ENCODE measurements at regions not wholly inside any gene's neighbourhood (a gene's known extent, or its start where the extent isn't known, plus 50 kb on each side); places are given as distances from the start of the nearest gene placed in this dataset.

- in situ Hi-C loops (cut with HindIII; ENCODE audit: low pct_unique_long_range_greater_than_20kb, low sequenced_read_pairs): no loop called here
Measured at GRCh38 chr15:53414167-53414566, 345.3 kb downstream of the WDR72 start.

GRCh38 chr15:53412542-53412941 lies 346.9 kb downstream of the WDR72 start:
- no peak for DNase-seq (ENCODE audit: low read depth, low spot score)
- in situ Hi-C loops (cut with HindIII; ENCODE audit: low pct_unique_long_range_greater_than_20kb, low sequenced_read_pairs): no loop called here

More at GRCh38 chr15:53414167-53414566, 345.3 kb downstream of the WDR72 start:
- no peak for DNase-seq (ENCODE audit: low read depth, low spot score)

- DNase-seq (ENCODE audit: low read depth, low spot score): no peak
- in situ Hi-C loops (cut with HindIII; ENCODE audit: low pct_unique_long_range_greater_than_20kb, low sequenced_read_pairs): no loop called here
Measured at GRCh38 chr15:53404930-53405493, 354.5 kb downstream of the WDR72 start.

GRCh38 chr15:53401503-53401902 lies 358.0 kb downstream of the WDR72 start:
- no peak for DNase-seq (ENCODE audit: low read depth, low spot score)
- in situ Hi-C loops (cut with HindIII; ENCODE audit: low pct_unique_long_range_greater_than_20kb, low sequenced_read_pairs): no loop called here

GRCh38 chr15:53400986-53401385 lies 358.5 kb downstream of the WDR72 start:
- DNase-seq (ENCODE audit: low read depth, low spot score): no peak
- in situ Hi-C loops (cut with HindIII; ENCODE audit: low pct_unique_long_range_greater_than_20kb, low sequenced_read_pairs): no loop called here

- in situ Hi-C loops (cut with HindIII; ENCODE audit: low pct_unique_long_range_greater_than_20kb, low sequenced_read_pairs): no loop called here
Measured at GRCh38 chr15:53397041-53397616, 362.3 kb downstream of the WDR72 start.

GRCh38 chr15:53395871-53396270 lies 363.6 kb downstream of the WDR72 start:
- DNase-seq (ENCODE audit: low read depth, low spot score): no peak
- in situ Hi-C loops (cut with HindIII; ENCODE audit: low pct_unique_long_range_greater_than_20kb, low sequenced_read_pairs): no loop called here

More at GRCh38 chr15:53397041-53397616, 362.3 kb downstream of the WDR72 start:
- DNase-seq (ENCODE audit: low read depth, low spot score): no peak

- DNase-seq (ENCODE audit: low read depth, low spot score): no peak
- in situ Hi-C loops (cut with HindIII; ENCODE audit: low pct_unique_long_range_greater_than_20kb, low sequenced_read_pairs): no loop called here
Measured at GRCh38 chr15:53390549-53390948, 368.9 kb downstream of the WDR72 start.

GRCh38 chr15:53389271-53390037 lies 370.0 kb downstream of the WDR72 start:
- DNase-seq (ENCODE audit: low read depth, low spot score): no peak
- in situ Hi-C loops (cut with HindIII; ENCODE audit: low pct_unique_long_range_greater_than_20kb, low sequenced_read_pairs): no loop called here

GRCh38 chr15:53384417-53384816 lies 375.0 kb downstream of the WDR72 start:
- DNase-seq (ENCODE audit: low read depth, low spot score): peak; percentile 49
- in situ Hi-C loops (cut with HindIII; ENCODE audit: low pct_unique_long_range_greater_than_20kb, low sequenced_read_pairs): no loop called here

- peak; percentile 94 for DNase-seq (ENCODE audit: low read depth, low spot score)
- in situ Hi-C loops (cut with HindIII; ENCODE audit: low pct_unique_long_range_greater_than_20kb, low sequenced_read_pairs): no loop called here
Measured at GRCh38 chr15:53378096-53378800, 381.2 kb downstream of the WDR72 start.

- DNase-seq (ENCODE audit: low read depth, low spot score): no peak
- in situ Hi-C loops (cut with HindIII; ENCODE audit: low pct_unique_long_range_greater_than_20kb, low sequenced_read_pairs): no loop called here
Measured at GRCh38 chr15:53367740-53368139, 391.7 kb downstream of the WDR72 start.

GRCh38 chr15:53360881-53361280 lies 398.6 kb downstream of the WDR72 start:
- in situ Hi-C loops (cut with HindIII; ENCODE audit: low pct_unique_long_range_greater_than_20kb, low sequenced_read_pairs): no loop called here
- no peak for DNase-seq (ENCODE audit: low read depth, low spot score)

- in situ Hi-C loops (cut with HindIII; ENCODE audit: low pct_unique_long_range_greater_than_20kb, low sequenced_read_pairs): no loop called here
- no peak for DNase-seq (ENCODE audit: low read depth, low spot score)
Measured at GRCh38 chr15:53359038-53359437, 400.4 kb downstream of the WDR72 start.

GRCh38 chr15:53354874-53355273 lies 404.6 kb downstream of the WDR72 start:
- no peak for DNase-seq (ENCODE audit: low read depth, low spot score)
- in situ Hi-C loops (cut with HindIII; ENCODE audit: low pct_unique_long_range_greater_than_20kb, low sequenced_read_pairs): no loop called here

- in situ Hi-C loops (cut with HindIII; ENCODE audit: low pct_unique_long_range_greater_than_20kb, low sequenced_read_pairs): no loop called here
- peak; percentile 15 for DNase-seq (ENCODE audit: low read depth, low spot score)
Measured at GRCh38 chr15:53351373-53351772, 408.1 kb downstream of the WDR72 start.

GRCh38 chr15:53346583-53346982 lies 412.9 kb downstream of the WDR72 start:
- no peak for DNase-seq (ENCODE audit: low read depth, low spot score)
- in situ Hi-C loops (cut with HindIII; ENCODE audit: low pct_unique_long_range_greater_than_20kb, low sequenced_read_pairs): no loop called here
